Gastroesophageal sphincter (tissue), 4 donors: ENCODE measurements at regions not wholly inside any gene's neighbourhood (a gene's known extent, or its start where the extent isn't known, plus 50 kb on each side); places are given as distances from the start of the nearest gene placed in this dataset.
A peak's percentile ranks its signal among the peaks of the same experiment; 100 is the strongest.

Experiments
- ATAC-seq: fragments of 150-250 bp; one replicate; pipeline ENCODE4 v1.9.1; 2016; ENCODE audit warnings: mild to moderate bottlenecking, moderate library complexity
- H3K27ac ChIP-seq, 4 donors: fragments of 200-600 bp; sonication (generic) in 3 of 4; 1 replicate in 3 of 4; 2 replicates in 1 of 4; pipeline ENCODE4 v1.5.1; 2016 to 2019
- H3K27me3 ChIP-seq: fragments of 200-600 bp; sonication (generic); one replicate; pipeline ENCODE4 v1.5.1; 2019
- H3K36me3 ChIP-seq, 2 donors: fragments of 200-600 bp; sonication (generic); one replicate each; pipeline ENCODE4 v1.5.1; 2019; ENCODE audit warnings: control low read depth in 1 of 2
- H3K4me1 ChIP-seq, 3 donors: fragments of 200-600 bp; sonication (generic); 1 replicate in 2 of 3; 2 replicates in 1 of 3; pipeline ENCODE4 v1.5.1; 2016 to 2019; ENCODE audit warnings: control low read depth in 2 of 3
- H3K4me3 ChIP-seq, 2 donors: fragments of 200-600 bp; sonication (generic); one replicate each; pipeline ENCODE4 v1.5.1; 2019; ENCODE audit warnings: mild to moderate bottlenecking in 1 of 2, moderate library complexity in 1 of 2
- H3K9me3 ChIP-seq, 3 donors: fragments of 200-600 bp; sonication (generic); one replicate each; pipeline ENCODE4 v1.5.1; 2017 to 2019; ENCODE audit warnings: control low read depth in 2 of 3
- EP300 ChIP-seq: sonication (generic); formaldehyde crosslinking; IDR thresholded peaks from one replicate; pipeline ENCODE4 v1.6.1; 2017; ENCODE audit warnings: antibody characterized with exemption, mild to moderate bottlenecking
- POLR2A ChIP-seq, 2 donors: fragments of 450-650 bp; IDR thresholded peaks; one replicate each; pipeline ENCODE4 v1.6.1; 2017; ENCODE audit warnings: antibody characterized with exemption in 2 of 2, mild to moderate bottlenecking in 2 of 2, moderate library complexity in 1 of 2
- POLR2AphosphoS5 ChIP-seq: sonication (generic); formaldehyde crosslinking; IDR thresholded peaks from one replicate; pipeline ENCODE4 v1.6.1; 2017; ENCODE audit warnings: antibody characterized with exemption
- WGBS, 2 donors: methylation state at CpG; one replicate each; pipeline ENCODE4 v1.1.5; 2018; ENCODE audit warnings: low coverage in 1 of 2; 5-methylcytosine and 5-hydroxymethylcytosine counted together
- TF ChIP-seq, protein P1 (sequence below), 4 experiments: fragments of 200-600 bp in 2 of 4; fragments of 450-650 bp in 2 of 4; sonication (generic) in 1 of 4; IDR thresholded peaks; one replicate each; pipeline ENCODE4 v1.5.1; 2017 to 2019; ENCODE audit warnings: antibody characterized with exemption in 4 of 4, mild to moderate bottlenecking in 2 of 4, moderate library complexity in 2 of 4

DNA sequence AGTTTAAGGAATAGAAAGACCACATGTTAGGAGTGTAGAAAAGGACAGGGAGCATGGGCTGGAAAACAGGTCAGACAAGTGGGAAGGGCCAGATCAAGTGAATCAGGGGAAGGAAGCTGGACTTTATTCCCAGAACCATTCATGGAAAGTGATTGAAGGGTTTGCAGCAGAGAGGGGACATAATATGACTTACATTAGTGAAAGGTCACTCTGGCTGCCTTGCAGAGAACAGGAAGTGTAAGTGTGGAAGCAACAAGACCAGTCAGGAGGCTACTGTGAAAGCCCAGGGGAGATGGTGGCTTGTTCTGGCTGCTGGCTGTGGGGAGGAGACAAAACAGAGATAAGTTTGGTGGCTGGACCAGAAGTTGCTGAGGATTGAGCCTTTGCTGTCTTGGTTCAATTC lies 69.1 kb downstream of the VCPKMT start:
- TF ChIP-seq, protein P1, sequence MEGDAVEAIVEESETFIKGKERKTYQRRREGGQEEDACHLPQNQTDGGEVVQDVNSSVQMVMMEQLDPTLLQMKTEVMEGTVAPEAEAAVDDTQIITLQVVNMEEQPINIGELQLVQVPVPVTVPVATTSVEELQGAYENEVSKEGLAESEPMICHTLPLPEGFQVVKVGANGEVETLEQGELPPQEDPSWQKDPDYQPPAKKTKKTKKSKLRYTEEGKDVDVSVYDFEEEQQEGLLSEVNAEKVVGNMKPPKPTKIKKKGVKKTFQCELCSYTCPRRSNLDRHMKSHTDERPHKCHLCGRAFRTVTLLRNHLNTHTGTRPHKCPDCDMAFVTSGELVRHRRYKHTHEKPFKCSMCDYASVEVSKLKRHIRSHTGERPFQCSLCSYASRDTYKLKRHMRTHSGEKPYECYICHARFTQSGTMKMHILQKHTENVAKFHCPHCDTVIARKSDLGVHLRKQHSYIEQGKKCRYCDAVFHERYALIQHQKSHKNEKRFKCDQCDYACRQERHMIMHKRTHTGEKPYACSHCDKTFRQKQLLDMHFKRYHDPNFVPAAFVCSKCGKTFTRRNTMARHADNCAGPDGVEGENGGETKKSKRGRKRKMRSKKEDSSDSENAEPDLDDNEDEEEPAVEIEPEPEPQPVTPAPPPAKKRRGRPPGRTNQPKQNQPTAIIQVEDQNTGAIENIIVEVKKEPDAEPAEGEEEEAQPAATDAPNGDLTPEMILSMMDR (IDR thresholded peaks at IDR 0.05): no peak
- TF ChIP-seq EP300: no peak
- Histone ChIP-seq H3K4me1 (peaks cover 0 to 19% (median 11%) of the 10 kb centered on the region in 3 donors), H3K9me3 (peaks cover 0 to 7% (median 0%) of the 10 kb centered on the region in 3 donors), H3K27ac (peak overlapping the region in 1 of 4 donors; percentile 37), H3K4me3 (no peak overlapping the region), H3K27me3 (no peaks in the 10 kb centered on the region), H3K36me3 (no peaks in the 10 kb centered on the region)
- no peak for ATAC-seq

DNA sequence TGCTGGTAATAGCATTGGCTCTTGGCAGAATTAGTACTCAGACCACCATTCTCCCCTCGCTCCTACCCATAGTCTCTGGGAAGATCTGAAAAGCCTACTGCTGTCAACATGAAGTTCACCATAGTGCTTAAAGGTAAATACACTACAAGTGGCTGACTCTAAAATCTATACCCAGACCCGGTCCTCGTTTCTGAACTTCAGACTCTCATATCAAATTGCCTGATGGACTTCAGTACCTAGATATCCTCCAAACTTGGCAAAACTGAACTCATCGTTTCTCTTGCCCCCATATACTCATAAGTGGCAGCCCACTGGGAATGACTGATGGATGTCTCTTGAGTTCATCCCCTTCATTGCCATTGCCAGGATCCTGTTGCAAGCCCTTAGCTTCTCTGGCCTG lies 67.3 kb downstream of the VCPKMT start:
- Histone ChIP-seq H3K36me3 (no peaks in the 10 kb centered on the region), H3K4me1 (peaks cover 0 to 12% (median 7%) of the 10 kb centered on the region in 3 donors), H3K27me3 (no peaks in the 10 kb centered on the region), H3K27ac (no peak overlapping the region), H3K4me3 (no peak overlapping the region), H3K9me3 (peaks cover 0 to 7% (median 0%) of the 10 kb centered on the region in 3 donors)
- no peak for ATAC-seq
- WGBS, 2 donors: 91 to 100% methylated on average over 4 of the region's 4 CpGs
- TF ChIP-seq EP300: no peak
- TF ChIP-seq POLR2A (IDR thresholded peaks at IDR 0.05): no peak
- TF ChIP-seq, protein P1 (IDR thresholded peaks at IDR 0.05): no peak
- no peak for TF ChIP-seq POLR2AphosphoS5

DNA sequence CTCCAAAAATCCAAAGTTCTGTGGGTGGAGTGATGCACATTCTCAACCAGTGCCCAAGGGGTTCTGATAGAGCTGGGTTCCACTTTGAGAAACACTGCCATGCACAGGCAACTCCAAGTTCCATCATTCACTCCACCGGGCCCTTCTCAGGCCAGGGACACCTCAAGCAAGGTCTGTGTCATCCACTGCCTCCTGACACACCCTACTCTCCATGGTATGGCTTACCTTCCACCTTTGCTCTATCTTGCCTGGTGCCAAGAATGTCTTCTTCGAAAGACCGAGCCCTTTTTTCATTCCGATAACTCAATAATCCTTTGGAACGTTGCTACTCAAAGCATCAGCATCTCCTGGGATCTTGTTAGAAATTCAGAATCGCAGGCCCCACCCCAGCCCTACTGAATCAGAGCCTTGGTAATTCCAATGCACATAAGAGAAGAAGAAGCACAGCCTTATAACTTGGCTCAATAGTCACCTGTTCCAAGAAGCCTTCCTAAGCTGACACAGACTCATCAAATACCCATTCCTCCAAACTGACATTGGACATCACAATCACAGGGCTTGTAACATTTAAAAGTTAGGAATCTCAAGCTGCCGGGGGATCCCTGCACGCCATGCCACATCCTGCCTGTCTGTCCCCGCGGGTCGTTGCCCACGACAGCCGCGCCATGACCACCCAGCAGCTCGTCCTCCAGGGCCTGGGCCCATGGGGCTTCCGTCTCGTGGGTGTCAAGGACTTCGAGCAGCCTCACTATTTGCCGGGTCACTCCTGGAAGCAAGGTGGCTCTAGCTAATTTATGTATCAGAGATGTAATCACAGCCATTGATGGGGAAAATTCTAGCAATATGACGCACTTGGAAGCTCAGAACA lies 66.4 kb downstream of the VCPKMT start:
- TF ChIP-seq EP300 (no peak), POLR2AphosphoS5 (no peak), POLR2A (IDR thresholded peaks at IDR 0.05) (no peak)
- TF ChIP-seq, protein P1 (IDR thresholded peaks at IDR 0.05): no peak
- 97 to 100% methylated on average over 2 to 11 of the region's 20 CpGs for WGBS, 2 donors
- H3K4me1 ChIP-seq: peaks cover 0 to 3% (median 0%) of the 10 kb centered on the region in 3 donors
- ATAC-seq: no peak
- H3K27ac ChIP-seq: no peak overlapping the region
- no peaks in the 10 kb centered on the region for H3K36me3 ChIP-seq
- H3K27me3 ChIP-seq: no peaks in the 10 kb centered on the region
- H3K4me3 ChIP-seq: no peak overlapping the region
- peaks cover 0 to 7% (median 0%) of the 10 kb centered on the region in 3 donors for H3K9me3 ChIP-seq

DNA sequence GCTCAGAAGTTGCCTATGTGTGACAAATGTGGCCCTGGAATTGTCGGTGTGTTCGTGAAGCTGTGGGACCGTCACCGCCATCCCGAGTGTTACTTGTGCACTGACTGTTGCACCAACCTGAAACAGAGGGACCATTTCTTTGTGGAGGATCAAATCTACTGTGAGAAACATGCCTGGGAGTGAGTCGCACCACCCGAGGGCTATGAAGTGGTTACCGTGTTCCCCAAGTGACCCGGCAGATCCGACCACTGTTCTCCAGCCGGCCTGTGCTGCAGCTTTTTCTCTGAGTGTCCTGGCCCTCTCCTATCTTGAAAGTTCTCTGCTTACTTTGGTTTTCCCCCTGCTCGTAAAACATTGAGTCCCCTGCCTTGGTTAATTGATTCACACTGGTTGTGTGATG lies 65.3 kb downstream of the VCPKMT start:
- H3K36me3 ChIP-seq: no peaks in the 10 kb centered on the region
- TF ChIP-seq EP300: no peak
- TF ChIP-seq POLR2A (IDR thresholded peaks at IDR 0.05): no peak
- TF ChIP-seq POLR2AphosphoS5: no peak
- TF ChIP-seq, protein P1 (IDR thresholded peaks at IDR 0.05): no peak
- H3K4me3 ChIP-seq: no peak overlapping the region
- no peak overlapping the region for H3K27ac ChIP-seq
- no peaks in the 10 kb centered on the region for H3K4me1 ChIP-seq
- no peak for ATAC-seq
- H3K27me3 ChIP-seq: no peaks in the 10 kb centered on the region
- WGBS, 2 donors: 81 to 100% methylated on average over 2 to 12 of the region's 12 CpGs
- peaks cover 0 to 1% (median 0%) of the 10 kb centered on the region in 3 donors for H3K9me3 ChIP-seq

DNA sequence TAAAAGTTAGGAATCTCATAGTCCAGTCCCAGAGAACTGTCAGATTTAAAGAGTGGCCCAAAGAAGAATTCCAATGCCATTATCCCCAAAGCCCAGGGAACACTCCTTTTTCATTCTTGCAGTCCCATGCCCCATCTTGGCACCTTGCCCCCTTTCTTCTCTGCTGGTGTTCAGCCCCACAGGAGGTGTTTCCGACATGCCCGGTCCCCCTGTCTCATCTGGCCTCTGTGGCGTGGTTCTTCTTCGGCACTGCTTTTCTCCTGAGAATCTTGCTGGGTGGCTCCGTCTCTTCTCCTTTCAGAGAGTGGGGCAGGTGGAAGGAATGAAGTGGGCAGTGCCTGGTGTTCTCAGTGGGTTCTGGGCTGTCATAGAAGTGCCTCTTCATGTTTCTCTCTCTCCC lies 64.7 kb downstream of the VCPKMT start:
- Histone ChIP-seq H3K27me3 (no peaks in the 10 kb centered on the region), H3K4me1 (no peaks in the 10 kb centered on the region), H3K36me3 (no peaks in the 10 kb centered on the region), H3K27ac (no peak overlapping the region), H3K9me3 (no peaks in the 10 kb centered on the region), H3K4me3 (no peak overlapping the region)
- TF ChIP-seq, protein P1 (IDR thresholded peaks at IDR 0.05): no peak
- TF ChIP-seq EP300 (no peak), POLR2AphosphoS5 (no peak)
- 86% methylated on average over 5 of the region's 5 CpGs; no CpG with 5 or more reads in 1 of the 2 donors for WGBS, 2 donors
- ATAC-seq: no peak
